Inferior parietal cortex (tissue), 1 donor: ENCODE measurements at regions not wholly inside any gene's neighbourhood (a gene's known extent, or its start where the extent isn't known, plus 50 kb on each side); places are given as distances from the start of the nearest gene placed in this dataset.

Source experiments
- DNase-seq: peaks from one replicate; pipeline ENCODE4 v3.0.0-alpha.2; 2016; ENCODE audit errors: extremely low spot score

GRCh38 chr1:239676522-239677273 lies 290.3 kb downstream of the CHRM3 start:
- DNase-seq, result no peak

- no peak for DNase-seq
These were observed 291.0 kb downstream of the CHRM3 start for GRCh38 chr1:239677362-239677761.

DNA sequence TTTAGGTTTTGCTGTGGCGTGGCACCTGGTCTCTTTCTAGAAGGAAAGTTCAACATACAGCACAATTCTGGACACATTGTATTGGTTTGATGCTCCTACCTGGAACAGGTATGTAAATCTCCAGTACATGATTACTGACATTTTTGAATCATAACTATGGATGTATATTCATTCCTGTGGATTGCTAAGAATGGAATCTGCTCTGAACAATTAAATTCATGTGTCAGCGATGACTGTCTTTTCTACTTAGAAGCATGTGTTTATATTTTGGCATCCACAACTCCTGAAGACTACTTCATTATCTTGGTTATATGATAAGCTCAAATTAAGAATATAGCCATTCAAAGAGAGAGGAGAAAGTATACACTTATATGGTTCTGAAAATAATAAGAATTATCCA lies 291.8 kb downstream of the CHRM3 start:
- DNase-seq, result no peak

DNA sequence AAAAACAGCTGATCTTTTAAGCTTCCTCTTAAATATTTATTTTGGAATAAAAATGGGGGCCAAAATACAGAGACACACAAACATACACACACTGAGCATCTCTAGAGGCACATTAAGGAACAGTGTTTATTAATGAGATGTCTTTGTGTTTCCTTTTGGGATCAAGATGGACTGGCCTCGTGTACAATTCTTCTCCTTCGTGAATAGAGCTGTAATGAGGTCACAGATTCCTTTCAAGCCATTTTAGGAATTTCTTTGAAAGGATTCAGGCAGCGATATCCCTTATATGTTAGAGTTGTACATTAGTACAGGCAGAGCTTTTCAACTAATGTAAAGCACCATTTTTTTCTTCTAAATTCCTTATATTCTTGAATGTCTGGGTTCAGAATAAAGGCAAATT lies 295.7 kb downstream of the CHRM3 start:
- DNase-seq, result no peak

DNA sequence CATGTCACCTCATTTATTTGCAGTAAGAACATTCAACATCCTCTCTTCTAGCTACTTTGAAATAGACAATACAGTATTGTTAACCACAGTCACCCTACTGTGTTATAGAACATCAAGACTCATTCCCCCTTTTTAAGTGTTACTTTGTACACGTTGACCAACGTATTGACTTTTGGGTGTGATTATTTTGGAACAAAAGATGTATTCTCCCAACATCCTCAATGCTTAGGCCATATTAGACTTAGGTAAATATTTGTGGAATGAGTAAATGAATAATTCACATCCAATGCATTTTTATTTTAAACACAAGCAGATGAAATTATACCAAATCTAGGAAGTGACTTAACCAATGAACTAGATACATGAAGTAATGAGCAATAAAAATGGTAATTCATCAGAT lies 296.6 kb downstream of the CHRM3 start:
- DNase-seq, result no peak

- no peak for DNase-seq
These were observed 300.0 kb downstream of the CHRM3 start for GRCh38 chr1:239686386-239686785.

DNA sequence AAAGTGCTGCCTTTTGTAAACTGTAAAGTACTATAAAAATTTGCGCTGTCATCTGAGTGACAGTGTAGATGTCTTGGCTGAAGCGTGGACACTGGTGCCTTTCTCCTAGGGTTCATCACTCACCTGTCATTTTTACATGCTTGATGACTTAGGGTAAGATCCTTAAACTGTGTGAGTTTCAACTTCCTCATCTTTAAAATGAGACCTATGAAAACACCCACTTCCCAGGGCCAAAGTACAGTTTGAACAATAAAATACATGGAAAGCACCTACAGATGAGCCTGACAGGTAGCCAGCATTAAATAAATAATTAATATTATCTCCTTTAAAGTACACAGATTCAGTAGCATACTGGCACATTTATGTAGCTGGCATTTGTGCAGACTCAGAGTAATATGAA lies 309.9 kb downstream of the CHRM3 start:
- DNase-seq, result no peak

GRCh38 chr1:239700667-239701066 lies 314.3 kb downstream of the CHRM3 start:
- DNase-seq, result no peak

- DNase-seq, result no peak
These were observed 316.7 kb downstream of the CHRM3 start for GRCh38 chr1:239703075-239703474.

DNA sequence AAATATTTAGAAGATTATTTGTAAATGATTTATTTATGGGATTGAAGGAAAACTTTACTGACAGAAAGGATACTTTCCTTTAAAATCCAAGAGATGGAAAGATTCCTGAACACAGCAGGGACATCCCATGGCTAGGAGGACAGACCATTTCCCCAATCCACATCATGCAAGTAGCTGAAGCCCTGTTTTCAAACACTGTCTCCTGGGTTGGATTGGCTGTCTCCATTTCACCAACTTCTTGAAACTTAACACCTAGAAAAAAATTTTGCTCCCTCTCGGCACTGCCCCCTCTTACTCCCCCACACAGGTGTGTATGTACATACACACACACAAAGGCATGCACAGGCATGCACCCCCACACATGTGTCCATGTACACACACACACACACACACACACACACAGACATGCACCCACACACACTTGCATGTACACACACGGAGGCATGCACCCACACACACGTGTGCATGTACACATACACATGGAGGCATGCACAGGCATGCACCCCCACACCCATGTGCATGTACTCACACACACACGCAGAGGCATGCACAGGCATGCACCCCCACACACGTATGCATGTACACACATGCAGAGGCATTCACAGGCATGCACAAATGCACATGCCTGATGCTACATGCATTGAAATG lies 320.0 kb downstream of the CHRM3 start:
- no peak for DNase-seq

DNA sequence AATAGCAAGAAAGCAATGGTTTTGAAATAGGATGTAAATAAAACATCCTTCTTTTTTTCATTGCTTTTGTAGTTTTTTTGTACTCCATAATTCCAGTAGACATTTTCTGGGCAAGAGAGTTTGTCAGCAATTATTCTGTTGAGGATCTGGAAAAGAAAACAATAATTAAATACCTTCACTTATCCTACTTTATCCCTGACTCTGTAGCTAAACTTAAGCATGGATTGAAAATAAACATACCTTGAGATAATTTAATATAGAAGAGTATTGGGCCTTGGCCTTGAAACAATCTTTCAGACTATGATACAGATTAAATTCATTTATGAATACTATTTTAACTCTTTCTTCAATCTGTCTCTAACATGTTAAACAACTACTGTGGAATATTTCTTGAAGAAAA lies 321.2 kb downstream of the CHRM3 start:
- no peak for DNase-seq

DNA sequence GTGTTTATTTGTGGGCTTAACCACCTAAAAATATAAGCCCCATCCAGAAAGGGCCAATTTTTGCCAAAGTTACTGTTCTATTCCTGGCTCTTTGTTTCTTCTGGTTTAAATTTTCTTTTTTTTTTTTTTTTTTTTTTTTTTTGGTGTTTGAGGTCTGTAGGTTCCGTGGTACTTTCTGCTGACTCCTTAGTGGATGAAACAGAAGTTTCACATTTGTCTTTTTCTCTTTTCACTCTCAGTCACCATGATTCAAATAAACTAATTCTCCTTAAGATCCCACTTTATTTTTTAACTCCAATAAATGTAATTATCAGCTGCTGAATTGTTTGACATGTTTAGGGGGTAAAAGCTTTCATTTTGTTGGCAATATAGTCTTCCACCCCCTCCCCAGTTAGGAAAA lies 322.3 kb downstream of the CHRM3 start:
- no peak for DNase-seq

GRCh38 chr1:239711768-239712167 lies 325.4 kb downstream of the CHRM3 start:
- DNase-seq, result no peak

DNA sequence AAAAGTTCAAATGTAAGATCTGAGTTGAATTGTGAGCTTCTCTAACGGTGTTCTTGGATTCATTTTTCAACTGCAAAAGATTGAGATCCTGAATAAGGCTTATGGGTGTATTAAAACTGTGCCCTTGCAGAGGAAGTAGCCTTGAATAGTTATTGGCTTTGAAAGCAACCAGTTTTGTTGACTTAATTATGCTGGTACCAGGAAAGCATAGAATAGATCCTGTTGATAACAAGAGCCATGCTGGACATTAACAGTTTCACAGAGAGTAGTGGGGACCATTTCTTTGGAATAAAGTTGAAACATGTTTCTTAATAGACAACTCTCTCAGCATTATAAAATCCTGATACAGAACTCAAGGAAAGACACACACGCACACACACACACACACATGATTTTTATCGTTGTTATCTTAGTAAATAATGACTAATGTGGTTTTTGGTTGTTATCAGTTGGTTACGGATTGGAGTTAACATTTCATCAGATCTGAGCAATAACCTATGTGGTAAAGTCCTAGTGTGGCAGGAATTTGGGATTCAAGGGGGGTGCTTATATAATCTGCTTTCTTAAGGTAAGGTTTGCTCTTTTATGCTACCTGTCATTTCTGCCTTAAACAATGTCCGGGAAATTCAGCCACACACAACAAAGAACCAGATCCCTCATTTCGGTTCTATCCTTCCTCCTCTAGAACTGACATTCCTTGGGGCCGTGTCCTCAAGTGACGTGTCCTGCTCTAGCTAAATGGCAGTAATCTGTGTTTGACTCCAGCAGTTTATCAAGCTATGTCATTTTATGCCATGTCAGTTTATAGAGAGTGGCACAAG lies 330.9 kb downstream of the CHRM3 start:
- no peak for DNase-seq

GRCh38 chr1:239717918-239718184 lies 331.5 kb downstream of the CHRM3 start:
- DNase-seq, result no peak

GRCh38 chr1:239718571-239718970 lies 332.2 kb downstream of the CHRM3 start:
- no peak for DNase-seq

DNA sequence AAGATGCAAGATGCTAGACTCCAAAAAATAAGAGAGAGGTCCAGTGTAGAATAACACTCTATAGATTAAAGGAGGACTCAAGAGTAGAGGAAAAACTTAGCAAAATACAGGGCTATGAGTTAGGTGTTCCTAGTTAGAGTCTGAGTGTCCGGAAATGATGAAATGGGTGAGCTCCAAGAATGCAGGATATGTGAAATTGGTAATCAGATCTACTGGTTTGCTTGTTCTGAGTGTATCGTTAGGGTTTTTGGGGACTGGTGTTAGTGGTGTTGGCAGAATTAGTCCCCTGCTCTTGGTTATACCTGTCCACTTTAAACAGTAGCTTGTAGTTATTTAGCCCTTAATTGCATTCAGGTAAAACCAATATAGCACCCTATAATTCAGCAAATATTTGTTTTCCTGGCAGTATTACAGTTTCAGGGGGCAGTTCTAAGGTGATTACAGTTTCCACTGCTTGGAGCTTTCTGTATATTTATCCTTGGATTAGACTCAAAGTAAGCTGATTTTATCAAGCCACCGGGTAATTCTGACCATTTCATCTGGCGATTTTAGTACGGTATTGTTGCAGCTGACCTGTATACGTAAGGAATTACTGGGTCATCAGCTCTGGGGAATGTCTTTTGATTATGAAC lies 332.7 kb downstream of the CHRM3 start:
- DNase-seq, result no peak

GRCh38 chr1:239719642-239720258 lies 333.4 kb downstream of the CHRM3 start:
- DNase-seq, result no peak

- DNase-seq, result no peak
These were observed 335.7 kb downstream of the CHRM3 start for GRCh38 chr1:239722035-239722434.

DNA sequence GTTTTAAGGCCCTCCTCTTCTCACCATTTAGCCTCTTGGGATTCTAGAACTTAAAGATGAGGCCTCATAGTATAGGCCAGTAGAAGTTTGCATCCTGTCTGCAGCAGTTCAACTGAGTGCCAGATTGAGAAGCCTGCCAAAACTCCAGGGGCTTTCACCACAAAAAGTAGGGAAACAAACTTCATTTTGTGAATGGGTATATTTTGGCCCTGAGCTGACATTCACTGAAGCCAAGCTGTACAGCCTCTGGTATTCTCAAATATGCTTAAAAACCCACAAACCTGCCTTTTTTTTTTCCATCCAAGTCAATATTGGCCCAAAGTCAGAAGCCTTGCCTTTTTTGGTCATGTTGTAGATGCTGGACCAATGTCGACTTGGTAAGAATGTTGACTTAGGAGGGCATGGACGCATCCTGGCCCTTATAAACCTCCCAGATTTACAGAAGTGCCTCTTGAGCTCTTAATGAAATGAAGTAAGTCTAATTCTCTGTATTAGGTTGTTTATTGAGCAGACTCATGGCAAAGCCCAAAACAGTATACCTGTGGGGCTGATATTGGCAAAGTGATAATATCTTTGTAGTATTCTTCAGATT lies 337.5 kb downstream of the CHRM3 start:
- no peak for DNase-seq

DNA sequence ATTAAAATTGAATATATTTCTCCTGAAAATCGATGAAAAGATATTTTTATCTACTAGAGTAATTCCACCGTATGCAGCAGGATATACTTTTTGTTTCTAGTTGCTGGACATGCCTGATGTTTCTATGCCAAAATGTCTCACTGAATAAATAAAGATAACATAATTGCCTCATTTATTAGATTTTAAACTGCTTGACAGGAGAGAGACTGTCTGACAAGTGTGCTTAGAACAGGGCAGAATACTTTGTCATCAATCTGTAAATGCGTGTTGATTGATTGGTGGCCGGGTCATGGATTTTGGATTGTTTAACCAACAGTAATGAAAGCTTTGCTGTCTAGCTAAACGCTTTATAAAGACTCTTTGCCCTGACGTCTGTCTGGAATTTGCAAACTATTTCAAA lies 339.0 kb downstream of the CHRM3 start:
- DNase-seq, result no peak

DNA sequence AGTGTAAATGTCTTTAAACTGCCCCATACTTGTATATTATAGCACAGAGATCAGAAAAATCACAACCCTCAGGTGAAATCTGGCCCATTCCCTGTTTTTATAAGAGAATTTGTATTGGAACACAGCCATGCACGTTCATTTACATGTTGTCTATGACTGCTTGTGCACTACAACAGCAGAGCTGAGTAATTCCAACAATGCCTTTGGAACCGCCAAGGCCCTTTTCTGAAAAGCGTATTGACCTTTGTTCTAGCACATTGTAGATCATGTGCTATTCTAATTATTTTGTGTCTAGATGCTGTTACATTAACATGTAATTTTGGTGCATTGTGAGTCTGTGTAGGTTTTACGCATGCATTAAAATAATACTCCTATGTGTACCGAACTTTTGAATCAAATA lies 339.6 kb downstream of the CHRM3 start:
- DNase-seq, result no peak
